ENCODE measurements at regions not wholly inside any gene's neighbourhood (a gene's known extent, or its start where the extent isn't known, plus 50 kb on each side); places are given as distances from the start of the nearest gene placed in this dataset.

GRCh38 chr2:180751306-180751920, 229.0 kb upstream of the UBE2E3 start:
- TF ChIP-seq CTCF (IDR thresholded peaks at IDR 0.05) (no peak), POLR2A (IDR thresholded peaks at IDR 0.05) (no peak)
- 89 to 94% methylated on average over 4 of the region's 4 CpGs for WGBS, 2 donors
- intact Hi-C loops (cut with DNase I; ENCODE audit: low total_unique reads), result no loop called here
- no peak overlapping the region for H3K4me3 ChIP-seq (ENCODE audit: low read depth, poor library complexity, severe bottlenecking)
- no peak for DNase-seq (ENCODE audit: low spot score in 2 of 2)

- intact Hi-C loops (cut with DNase I; ENCODE audit: low total_unique reads), result no loop called here
- no peak for TF ChIP-seq POLR2A (IDR thresholded peaks at IDR 0.05)
- TF ChIP-seq CTCF (IDR thresholded peaks at IDR 0.05), result no peak
- DNase-seq (ENCODE audit: low spot score in 2 of 2), result no peak
- 62 to 64% methylated on average over 3 of the region's 3 CpGs for WGBS, 2 donors
- H3K4me3 ChIP-seq (ENCODE audit: low read depth, poor library complexity, severe bottlenecking), result no peak overlapping the region
Measured at GRCh38 chr2:180747728-180748127, 232.7 kb upstream of the UBE2E3 start.

GRCh38 chr2:180743401-180743800, 237.0 kb upstream of the UBE2E3 start:
- no peak for DNase-seq (ENCODE audit: low spot score in 2 of 2)
- intact Hi-C loops (cut with DNase I; ENCODE audit: low total_unique reads), result no loop called here
- TF ChIP-seq POLR2A (IDR thresholded peaks at IDR 0.05), result no peak
- TF ChIP-seq CTCF (IDR thresholded peaks at IDR 0.05), result no peak
- H3K4me3 ChIP-seq (ENCODE audit: low read depth, poor library complexity, severe bottlenecking), result no peak overlapping the region
- WGBS, 2 donors, result 66 to 75% methylated on average over 3 of the region's 3 CpGs

DNA sequence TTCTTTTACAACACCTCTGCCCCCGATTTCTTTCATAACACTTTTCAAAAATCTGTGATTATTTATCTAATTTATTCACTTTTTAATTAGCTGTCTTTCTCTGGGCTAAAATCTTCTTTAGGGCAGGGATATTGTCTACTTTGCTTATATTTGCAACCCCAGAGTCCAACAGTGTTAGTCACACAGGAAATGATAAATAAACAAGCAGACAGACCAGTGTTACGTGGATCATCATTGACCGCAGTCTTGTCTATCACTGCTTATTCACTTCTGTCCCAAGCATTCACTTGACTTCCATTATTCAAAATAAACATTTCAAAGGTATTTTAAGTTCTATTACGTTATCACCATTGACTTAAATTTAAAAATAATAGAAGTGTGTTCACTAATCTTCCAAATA, 237.6 kb upstream of the UBE2E3 start:
- 64 to 83% methylated on average over 4 of the region's 4 CpGs for WGBS, 2 donors
- H3K4me3 ChIP-seq (ENCODE audit: low read depth, poor library complexity, severe bottlenecking), result no peak overlapping the region
- DNase-seq (ENCODE audit: low spot score in 2 of 2), result no peak
- intact Hi-C loops (cut with DNase I; ENCODE audit: low total_unique reads), result no loop called here
- TF ChIP-seq POLR2A (IDR thresholded peaks at IDR 0.05) (no peak), CTCF (IDR thresholded peaks at IDR 0.05) (no peak)

GRCh38 chr2:180739070-180739469, 241.3 kb upstream of the UBE2E3 start:
- no peak for TF ChIP-seq CTCF (IDR thresholded peaks at IDR 0.05)
- no peak for TF ChIP-seq POLR2A (IDR thresholded peaks at IDR 0.05)
- 79 to 95% methylated on average over 1 of the region's 1 CpG for WGBS, 2 donors

DNA sequence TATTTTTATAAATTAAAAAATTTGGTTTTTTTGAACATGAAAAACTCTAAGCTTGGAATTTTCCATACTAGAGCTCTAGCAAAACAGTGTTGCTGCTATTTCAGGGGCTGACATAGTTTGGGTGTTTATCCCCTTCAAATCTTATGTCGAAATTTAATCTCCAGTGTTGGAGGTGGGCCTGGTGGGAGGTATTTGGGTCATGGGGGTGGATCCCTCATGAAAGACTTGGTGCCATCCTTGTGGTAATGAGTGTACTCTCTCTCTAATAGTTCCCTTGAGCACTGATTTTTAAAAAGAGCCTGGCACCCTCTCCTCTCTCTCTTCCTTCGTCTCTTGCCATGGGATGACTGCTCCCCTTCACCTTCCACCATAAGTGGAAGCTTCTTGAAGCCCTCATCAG, 244.6 kb upstream of the UBE2E3 start:
- H3K4me3 ChIP-seq (ENCODE audit: low read depth, poor library complexity, severe bottlenecking), result no peak overlapping the region
- TF ChIP-seq CTCF (IDR thresholded peaks at IDR 0.05), result no peak
- TF ChIP-seq POLR2A (IDR thresholded peaks at IDR 0.05), result no peak
- intact Hi-C loops (cut with DNase I; ENCODE audit: low total_unique reads), result no loop called here
- 63 to 65% methylated on average over 2 of the region's 2 CpGs for WGBS, 2 donors
- no peak for DNase-seq (ENCODE audit: low spot score in 2 of 2)

More at GRCh38 chr2:180739070-180739469, 241.3 kb upstream of the UBE2E3 start:
- intact Hi-C loops (cut with DNase I; ENCODE audit: low total_unique reads), result no loop called here
- H3K4me3 ChIP-seq (ENCODE audit: low read depth, poor library complexity, severe bottlenecking), result no peak overlapping the region
- no peak for DNase-seq (ENCODE audit: low spot score in 2 of 2)

All from lower leg skin (tissue), 4 donors.